ENCODE measurements at regions not wholly inside any gene's neighbourhood (a gene's known extent, or its start where the extent isn't known, plus 50 kb on each side); places are given as distances from the start of the nearest gene placed in this dataset.

- no peak for DNase-seq
These were observed 70.4 kb upstream of the BLCAP start for GRCh38 chr20:37598100-37598543.

- DNase-seq, result no peak
These were observed 69.3 kb upstream of the BLCAP start for GRCh38 chr20:37596890-37597536.

DNA sequence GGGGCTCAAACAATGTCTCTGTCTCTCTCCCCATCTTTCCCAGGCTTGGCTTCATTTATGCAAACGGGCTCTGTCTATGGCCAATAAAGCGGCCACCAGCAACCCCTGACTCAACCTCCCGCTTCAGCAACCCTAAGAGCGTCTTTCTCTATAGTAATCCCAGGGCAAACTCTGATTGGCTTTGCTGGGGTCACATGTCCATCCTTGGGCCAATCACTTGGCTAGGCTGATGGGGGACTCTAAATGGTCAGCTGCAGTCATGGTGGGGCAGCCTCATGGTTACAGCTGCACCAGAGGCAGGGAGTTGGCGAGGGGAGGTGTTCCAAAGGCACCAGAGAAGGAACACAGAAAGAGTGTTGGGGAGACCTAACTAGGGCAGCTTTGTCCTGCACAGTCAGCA lies 68.5 kb upstream of the BLCAP start:
- no peak for DNase-seq

DNA sequence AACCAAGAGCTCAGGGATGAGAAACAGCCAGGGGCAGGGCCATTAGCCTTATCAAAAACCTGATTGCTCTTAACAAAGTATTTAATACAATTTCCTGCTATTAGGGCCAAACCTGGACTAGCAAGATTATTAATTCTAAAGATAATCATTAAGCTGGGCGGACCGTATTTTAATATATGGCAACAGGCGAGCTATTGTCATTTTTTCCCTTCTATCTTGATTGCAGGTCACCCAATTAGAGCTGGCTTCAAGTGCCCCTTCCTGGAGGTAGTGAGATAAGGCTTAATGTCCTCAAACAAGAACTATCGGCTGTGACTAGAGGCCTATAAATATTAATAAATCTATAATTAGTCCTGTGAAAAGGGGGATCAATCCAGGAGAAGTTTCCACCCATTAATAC lies 66.0 kb upstream of the BLCAP start:
- no peak for DNase-seq

- DNase-seq, result no peak
These were observed 63.3 kb upstream of the BLCAP start for GRCh38 chr20:37590938-37591490.

DNA sequence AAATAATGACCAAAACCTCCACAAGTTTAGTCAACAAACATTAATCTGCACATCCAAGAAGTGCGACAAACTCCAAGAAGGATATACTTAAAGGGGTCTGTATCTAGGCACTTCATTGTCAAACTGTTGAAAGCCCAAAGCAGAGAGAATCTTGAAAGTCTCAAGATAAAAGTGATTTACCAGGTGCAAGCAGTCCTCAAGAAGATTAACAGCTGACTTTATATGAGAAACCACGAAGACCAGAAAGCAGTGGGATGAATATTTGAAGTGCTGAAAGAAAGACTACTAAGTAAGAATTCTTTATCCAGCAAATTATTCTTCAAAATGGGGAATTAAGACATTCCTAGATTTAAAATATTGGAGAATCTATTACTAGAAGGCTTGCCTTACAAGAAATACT lies 58.4 kb upstream of the BLCAP start:
- no peak for DNase-seq

- no peak for DNase-seq
These were observed 56.6 kb upstream of the BLCAP start for GRCh38 chr20:37584238-37584807.

DNA sequence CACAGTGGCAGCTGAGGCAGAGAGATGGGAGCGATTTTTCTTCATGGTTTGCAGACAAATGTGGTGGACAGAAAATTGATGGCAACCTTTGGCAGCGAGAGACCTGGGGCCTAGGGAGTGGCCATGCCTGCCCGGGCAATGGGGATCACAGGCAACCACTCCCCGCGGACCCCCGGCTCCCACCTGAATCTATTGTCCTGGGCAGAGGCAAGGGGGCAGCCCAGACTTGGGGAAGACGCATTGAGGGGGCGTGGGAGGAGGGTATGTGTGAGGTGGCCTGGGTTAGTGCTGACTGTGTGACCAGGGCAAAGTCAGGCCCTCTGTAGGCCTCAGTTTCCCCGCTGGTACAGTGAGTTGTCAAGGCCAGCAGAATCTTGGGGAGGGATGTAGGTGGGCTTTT lies 53.6 kb upstream of the BLCAP start:
- DNase-seq, result no peak

GRCh38 chr20:37580069-37580468 lies 52.4 kb upstream of the BLCAP start:
- DNase-seq, result no peak

DNA sequence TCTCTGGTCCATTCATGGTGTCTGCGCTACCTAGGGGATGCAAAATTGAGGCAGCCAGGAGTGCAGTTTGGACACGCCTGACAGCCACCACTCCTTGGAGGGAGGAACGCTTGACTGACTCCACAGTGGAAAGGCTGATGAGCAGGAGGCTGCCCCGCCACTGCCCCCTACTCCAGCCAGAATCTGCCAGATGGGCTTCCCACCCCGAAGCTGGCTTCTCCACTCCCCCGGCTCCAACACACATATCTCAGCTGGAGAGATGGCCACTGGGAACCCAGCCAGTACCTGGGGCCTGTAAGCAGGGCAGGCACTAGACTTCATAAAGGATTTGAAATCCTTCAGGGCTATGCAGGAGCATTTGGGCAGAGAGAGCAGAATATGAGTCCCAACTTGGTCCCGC lies 51.4 kb upstream of the BLCAP start:
- no peak for DNase-seq

- DNase-seq, result no peak
These were observed 50.3 kb upstream of the BLCAP start for GRCh38 chr20:37577981-37578380.

Measured in C1 segment of cervical spinal cord (tissue), 14 donors.